ENCODE measurements at regions not wholly inside any gene's neighbourhood (a gene's known extent, or its start where the extent isn't known, plus 50 kb on each side); places are given as distances from the start of the nearest gene placed in this dataset.

DNA sequence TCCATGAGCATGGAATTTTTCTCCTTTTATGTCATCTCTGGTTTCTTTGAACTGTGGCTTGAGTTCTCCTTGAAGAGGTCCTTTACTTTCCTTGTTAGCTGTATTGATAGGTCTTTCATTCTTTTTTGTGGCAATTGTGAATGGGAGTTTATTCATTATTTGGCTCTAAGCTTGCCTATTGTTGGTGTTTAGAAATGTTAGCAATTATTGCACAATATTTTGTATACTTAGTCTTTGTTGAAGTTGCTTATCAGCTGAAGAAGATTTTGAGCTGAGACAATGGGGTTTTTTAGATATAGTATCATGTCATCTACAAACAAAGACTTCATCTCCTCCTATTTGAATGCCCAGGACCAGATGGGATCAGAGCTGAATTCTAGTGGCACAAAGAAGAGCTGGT, 1143.8 kb downstream of the XPNPEP1 start:
- TF ChIP-seq, protein P1, sequence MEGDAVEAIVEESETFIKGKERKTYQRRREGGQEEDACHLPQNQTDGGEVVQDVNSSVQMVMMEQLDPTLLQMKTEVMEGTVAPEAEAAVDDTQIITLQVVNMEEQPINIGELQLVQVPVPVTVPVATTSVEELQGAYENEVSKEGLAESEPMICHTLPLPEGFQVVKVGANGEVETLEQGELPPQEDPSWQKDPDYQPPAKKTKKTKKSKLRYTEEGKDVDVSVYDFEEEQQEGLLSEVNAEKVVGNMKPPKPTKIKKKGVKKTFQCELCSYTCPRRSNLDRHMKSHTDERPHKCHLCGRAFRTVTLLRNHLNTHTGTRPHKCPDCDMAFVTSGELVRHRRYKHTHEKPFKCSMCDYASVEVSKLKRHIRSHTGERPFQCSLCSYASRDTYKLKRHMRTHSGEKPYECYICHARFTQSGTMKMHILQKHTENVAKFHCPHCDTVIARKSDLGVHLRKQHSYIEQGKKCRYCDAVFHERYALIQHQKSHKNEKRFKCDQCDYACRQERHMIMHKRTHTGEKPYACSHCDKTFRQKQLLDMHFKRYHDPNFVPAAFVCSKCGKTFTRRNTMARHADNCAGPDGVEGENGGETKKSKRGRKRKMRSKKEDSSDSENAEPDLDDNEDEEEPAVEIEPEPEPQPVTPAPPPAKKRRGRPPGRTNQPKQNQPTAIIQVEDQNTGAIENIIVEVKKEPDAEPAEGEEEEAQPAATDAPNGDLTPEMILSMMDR (conservative IDR thresholded peaks at IDR 0.05; ENCODE audit: low read length) = no peak
- TF ChIP-seq EZH2phosphoT487 (IDR thresholded peaks at IDR 0.05; ENCODE audit: borderline replicate concordance, low read depth, low read length) = no peak

Measured in OCI-LY7 (cell line).